Esophagus squamous epithelium (tissue), 4 donors: ENCODE measurements at regions not wholly inside any gene's neighbourhood (a gene's known extent, or its start where the extent isn't known, plus 50 kb on each side); places are given as distances from the start of the nearest gene placed in this dataset.

Source experiments
- CTCF ChIP-seq, 6 experiments: fragments of 450-650 bp in 4 of 6; fragments of 200-600 bp in 2 of 6; sonication (generic) in 2 of 6; IDR thresholded peaks; one replicate each; pipeline ENCODE4 v1.5.1; 2016 to 2019; ENCODE audit warnings: antibody characterized with exemption in 6 of 6, mild to moderate bottlenecking in 4 of 6, moderate library complexity in 4 of 6
- POLR2A ChIP-seq, 4 donors: fragments of 450-650 bp; IDR thresholded peaks; one replicate each; pipeline ENCODE4 v1.6.1; 2017; ENCODE audit warnings: antibody characterized with exemption in 4 of 4, mild to moderate bottlenecking in 4 of 4, moderate library complexity in 3 of 4

GRCh38 chr12:67498991-67499390 is 149.6 kb upstream of the DYRK2 start:
- TF ChIP-seq CTCF (IDR thresholded peaks at IDR 0.05) (no peak), POLR2A (IDR thresholded peaks at IDR 0.05) (no peak)
